GM21528 (cell line): ENCODE measurements at regions not wholly inside any gene's neighbourhood (a gene's known extent, or its start where the extent isn't known, plus 50 kb on each side); places are given as distances from the start of the nearest gene placed in this dataset.

Experiments
- ATAC-seq: cut with Tn5 transposase; IDR thresholded peaks from one replicate; pipeline ENCODE4 v1.9.1; 2021; ENCODE audit warnings: mild to moderate bottlenecking, moderate library complexity; ENCODE audit not compliant: unreplicated experiment, low FRiP score

GRCh38 chr15:96097661-96098060, 232.8 kb upstream of the NR2F2 start:
- ATAC-seq, result no peak

- no peak for ATAC-seq
Measured at GRCh38 chr15:96102631-96103030, 227.9 kb upstream of the NR2F2 start.

- no peak for ATAC-seq
Measured at GRCh38 chr15:96106181-96106580, 224.3 kb upstream of the NR2F2 start.

- ATAC-seq, result no peak
Measured at GRCh38 chr15:96106628-96107027, 223.9 kb upstream of the NR2F2 start.

- no peak for ATAC-seq
Measured at GRCh38 chr15:96107916-96108315, 222.6 kb upstream of the NR2F2 start.

- ATAC-seq, result no peak
Measured at GRCh38 chr15:96108405-96108804, 222.1 kb upstream of the NR2F2 start.

GRCh38 chr15:96109820-96110219, 220.7 kb upstream of the NR2F2 start:
- no peak for ATAC-seq

GRCh38 chr15:96112018-96112417, 218.5 kb upstream of the NR2F2 start:
- no peak for ATAC-seq

GRCh38 chr15:96115642-96116041, 214.9 kb upstream of the NR2F2 start:
- no peak for ATAC-seq

GRCh38 chr15:96117270-96117669, 213.2 kb upstream of the NR2F2 start:
- ATAC-seq, result no peak

- no peak for ATAC-seq
Measured at GRCh38 chr15:96119734-96120133, 210.8 kb upstream of the NR2F2 start.

GRCh38 chr15:96121086-96121920, 209.2 kb upstream of the NR2F2 start:
- ATAC-seq, result no peak

GRCh38 chr15:96122077-96123027, 208.1 kb upstream of the NR2F2 start:
- no peak for ATAC-seq

- ATAC-seq, result no peak
Measured at GRCh38 chr15:96123028-96123400, 207.5 kb upstream of the NR2F2 start.

GRCh38 chr15:96123630-96124187, 206.8 kb upstream of the NR2F2 start:
- no peak for ATAC-seq

GRCh38 chr15:96124436-96124835, 206.1 kb upstream of the NR2F2 start:
- no peak for ATAC-seq

GRCh38 chr15:96125721-96126415, 204.6 kb upstream of the NR2F2 start:
- no peak for ATAC-seq

GRCh38 chr15:96126859-96127258, 203.6 kb upstream of the NR2F2 start:
- no peak for ATAC-seq

- ATAC-seq, result no peak
Measured at GRCh38 chr15:96130734-96131133, 199.8 kb upstream of the NR2F2 start.

- ATAC-seq, result no peak
Measured at GRCh38 chr15:96132126-96132525, 198.4 kb upstream of the NR2F2 start.
